ENCODE measurements at regions not wholly inside any gene's neighbourhood (a gene's known extent, or its start where the extent isn't known, plus 50 kb on each side); places are given as distances from the start of the nearest gene placed in this dataset.
"Not testable (repeated sequence)": the region's sequence is repeated elsewhere in the genome, so short reads cannot be mapped to it uniquely, and the experiment has no call there.

DNA sequence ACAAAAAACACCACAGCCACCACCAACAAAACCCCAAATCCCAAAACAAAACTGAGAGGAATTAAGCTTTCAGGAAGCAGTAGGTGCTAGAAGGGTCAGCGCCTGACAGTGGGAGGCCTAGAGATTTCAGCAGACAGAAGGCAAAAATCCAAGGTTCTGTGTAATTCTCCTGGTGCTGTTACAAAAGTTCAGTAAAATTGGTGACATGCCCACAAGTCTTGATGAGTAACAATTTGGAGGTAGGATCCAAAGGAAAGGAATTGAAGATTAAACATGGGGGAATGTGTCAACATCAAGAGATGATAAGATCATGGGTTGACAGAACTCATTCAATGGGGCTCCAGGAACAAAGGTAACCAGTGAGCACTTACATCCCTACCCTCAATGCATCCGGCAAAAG is 653.8 kb upstream of the CPEB2 start:
- intact Hi-C loops (cut with micrococcal nuclease; ENCODE audit: unreplicated experiment) = no loop called here
- Histone ChIP-seq H3K27ac (no peak overlapping the region), H2AFZ (no peak overlapping the region), H3K9me3 (ENCODE audit: insufficient read depth, low read depth) (no peaks in the 10 kb centered on the region), H3K4me2 (no peak overlapping the region), H3K4me1 (replicated peaks; ENCODE audit: insufficient read depth) (no peaks in the 10 kb centered on the region), H3K79me2 (ENCODE audit: low read depth) (no peaks in the 10 kb centered on the region), H3K36me3 (ENCODE audit: low read depth) (no peaks in the 10 kb centered on the region), H3K27me3 (ENCODE audit: insufficient read depth, low read depth) (no peaks in the 10 kb centered on the region), H3K9me2 (ENCODE audit: insufficient read depth) (no peaks in the 10 kb centered on the region), H4K20me1 (ENCODE audit: insufficient read depth) (no peaks in the 10 kb centered on the region), H3K4me3 (no peak overlapping the region), H3F3A (ENCODE audit: insufficient read depth, low read depth) (no peaks in the 10 kb centered on the region)
- ChIA-PET POLR2A (ENCODE audit: unreplicated experiment) (no interaction called here), CTCF (no interaction called here)
- BruUV-seq (replicated peaks) = no TSS peak
- DNase-seq = no peak
- no peak for TF ChIP-seq EZH2 (IDR thresholded peaks at IDR 0.05; ENCODE audit: low read depth)
- TF ChIP-seq, protein P1, sequence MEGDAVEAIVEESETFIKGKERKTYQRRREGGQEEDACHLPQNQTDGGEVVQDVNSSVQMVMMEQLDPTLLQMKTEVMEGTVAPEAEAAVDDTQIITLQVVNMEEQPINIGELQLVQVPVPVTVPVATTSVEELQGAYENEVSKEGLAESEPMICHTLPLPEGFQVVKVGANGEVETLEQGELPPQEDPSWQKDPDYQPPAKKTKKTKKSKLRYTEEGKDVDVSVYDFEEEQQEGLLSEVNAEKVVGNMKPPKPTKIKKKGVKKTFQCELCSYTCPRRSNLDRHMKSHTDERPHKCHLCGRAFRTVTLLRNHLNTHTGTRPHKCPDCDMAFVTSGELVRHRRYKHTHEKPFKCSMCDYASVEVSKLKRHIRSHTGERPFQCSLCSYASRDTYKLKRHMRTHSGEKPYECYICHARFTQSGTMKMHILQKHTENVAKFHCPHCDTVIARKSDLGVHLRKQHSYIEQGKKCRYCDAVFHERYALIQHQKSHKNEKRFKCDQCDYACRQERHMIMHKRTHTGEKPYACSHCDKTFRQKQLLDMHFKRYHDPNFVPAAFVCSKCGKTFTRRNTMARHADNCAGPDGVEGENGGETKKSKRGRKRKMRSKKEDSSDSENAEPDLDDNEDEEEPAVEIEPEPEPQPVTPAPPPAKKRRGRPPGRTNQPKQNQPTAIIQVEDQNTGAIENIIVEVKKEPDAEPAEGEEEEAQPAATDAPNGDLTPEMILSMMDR (conservative IDR thresholded peaks at IDR 0.05) = no peak

DNA sequence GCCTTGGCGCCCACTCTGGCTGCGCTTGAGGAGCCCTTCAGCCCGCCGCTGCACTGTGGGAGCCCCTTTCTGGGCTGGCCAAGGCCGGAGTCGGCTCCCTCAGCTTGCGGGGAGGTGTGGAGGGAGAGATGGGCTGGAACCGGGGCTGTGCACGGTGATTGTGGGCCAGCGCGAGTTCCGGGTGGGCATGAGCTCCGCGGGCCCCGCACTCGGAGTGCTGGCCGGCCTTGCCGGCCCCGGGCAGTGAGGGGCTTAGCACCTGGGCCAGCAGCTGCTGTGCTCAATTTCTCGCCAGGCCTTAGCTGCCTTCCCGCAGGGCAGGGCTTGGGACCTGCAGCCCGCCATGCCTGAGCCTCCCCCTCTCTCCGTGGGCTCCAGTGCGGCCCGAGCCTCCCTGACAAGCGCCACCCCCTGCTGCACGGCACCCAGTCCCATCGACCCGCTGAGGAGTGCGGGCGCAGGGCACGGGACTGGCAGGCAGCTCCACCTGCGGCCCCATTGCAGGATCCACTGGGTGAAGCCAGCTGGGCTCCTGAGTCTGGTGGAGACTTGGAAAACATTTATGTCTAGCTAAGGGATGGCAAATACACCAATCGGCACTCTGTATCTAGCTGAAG is 643.6 kb upstream of the CPEB2 start:
- H3K4me3 ChIP-seq; BruUV-seq (replicated peaks); CTCF ChIA-PET; H3F3A ChIP-seq (ENCODE audit: insufficient read depth, low read depth); H3K27ac ChIP-seq; H3K4me1 ChIP-seq (replicated peaks; ENCODE audit: insufficient read depth); H3K36me3 ChIP-seq (ENCODE audit: low read depth); H3K27me3 ChIP-seq (ENCODE audit: insufficient read depth, low read depth); H3K9me2 ChIP-seq (ENCODE audit: insufficient read depth); H4K20me1 ChIP-seq (ENCODE audit: insufficient read depth); H3K9me3 ChIP-seq (ENCODE audit: insufficient read depth, low read depth); H3K4me2 ChIP-seq; H3K79me2 ChIP-seq (ENCODE audit: low read depth); POLR2A ChIA-PET (ENCODE audit: unreplicated experiment); DNase-seq; H2AFZ ChIP-seq; intact Hi-C loops (cut with micrococcal nuclease; ENCODE audit: unreplicated experiment): not testable (repeated sequence)

DNA sequence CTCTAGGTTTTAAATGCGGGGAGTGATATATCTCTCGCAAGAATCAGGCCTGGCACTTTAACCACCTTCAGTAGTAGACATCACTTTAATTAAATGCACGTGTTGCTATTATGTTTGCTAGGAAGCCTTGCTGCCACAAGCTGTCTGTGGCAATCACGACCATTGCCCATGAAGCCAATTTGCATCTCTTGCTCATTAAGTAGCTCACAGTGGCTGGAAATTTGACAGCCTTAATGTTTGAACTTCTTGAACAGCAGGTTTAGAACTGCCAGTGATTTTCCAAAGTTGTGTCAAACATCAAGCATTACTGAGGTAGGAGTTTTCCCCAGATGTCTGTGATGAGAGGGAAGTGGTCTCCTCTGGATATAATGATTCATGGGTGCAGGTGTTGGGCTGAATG is 642.3 kb upstream of the CPEB2 start:
- ChIA-PET CTCF (no interaction called here), POLR2A (ENCODE audit: unreplicated experiment) (no interaction called here)
- H3K9me2 ChIP-seq (ENCODE audit: insufficient read depth) = no peaks in the 10 kb centered on the region
- no peaks in the 10 kb centered on the region for H3K79me2 ChIP-seq (ENCODE audit: low read depth)
- no peaks in the 10 kb centered on the region for H3K36me3 ChIP-seq (ENCODE audit: low read depth)
- H3K27me3 ChIP-seq (ENCODE audit: insufficient read depth, low read depth) = no peaks in the 10 kb centered on the region
- no peaks in the 10 kb centered on the region for H3F3A ChIP-seq (ENCODE audit: insufficient read depth, low read depth)
- H3K4me2 ChIP-seq = no peak overlapping the region
- H4K20me1 ChIP-seq (ENCODE audit: insufficient read depth) = no peaks in the 10 kb centered on the region
- no peak for TF ChIP-seq EZH2 (IDR thresholded peaks at IDR 0.05; ENCODE audit: low read depth)
- TF ChIP-seq, protein P1 (conservative IDR thresholded peaks at IDR 0.05) = no peak
- no peak for DNase-seq
- H3K4me3 ChIP-seq = no peak overlapping the region
- H3K4me1 ChIP-seq (replicated peaks; ENCODE audit: insufficient read depth) = no peaks in the 10 kb centered on the region
- no TSS peak for BruUV-seq (replicated peaks)
- H3K9me3 ChIP-seq (ENCODE audit: insufficient read depth, low read depth) = no peaks in the 10 kb centered on the region
- H2AFZ ChIP-seq = no peak overlapping the region
- H3K27ac ChIP-seq = no peak overlapping the region
- intact Hi-C loops (cut with micrococcal nuclease; ENCODE audit: unreplicated experiment) = no loop called here

DNA sequence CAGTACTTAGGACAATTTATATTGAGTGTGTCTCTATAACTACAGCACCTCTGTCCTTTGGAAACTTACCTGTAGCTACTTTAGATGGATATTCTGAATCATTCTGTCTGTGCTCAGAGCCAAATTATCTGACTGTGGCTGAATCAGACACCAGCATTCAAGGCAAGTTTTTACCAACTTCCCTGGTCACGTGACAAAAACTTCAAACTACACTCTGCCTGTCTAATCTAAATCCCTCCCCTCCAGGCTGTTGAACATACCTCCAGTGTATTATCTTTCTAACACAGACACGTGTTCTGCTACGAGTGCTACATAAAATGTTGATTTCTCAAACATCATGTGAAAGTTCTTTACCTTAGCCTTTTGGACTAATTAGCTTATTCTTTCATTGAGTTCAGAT is 641.2 kb upstream of the CPEB2 start:
- Histone ChIP-seq H3K9me3 (ENCODE audit: insufficient read depth, low read depth) (no peaks in the 10 kb centered on the region), H3K4me2 (no peak overlapping the region), H3K9me2 (ENCODE audit: insufficient read depth) (no peaks in the 10 kb centered on the region), H2AFZ (no peak overlapping the region), H3K27ac (no peak overlapping the region), H3K4me1 (replicated peaks; ENCODE audit: insufficient read depth) (no peaks in the 10 kb centered on the region), H3K36me3 (ENCODE audit: low read depth) (no peaks in the 10 kb centered on the region), H4K20me1 (ENCODE audit: insufficient read depth) (no peaks in the 10 kb centered on the region), H3K4me3 (no peak overlapping the region), H3K79me2 (ENCODE audit: low read depth) (no peaks in the 10 kb centered on the region), H3K27me3 (ENCODE audit: insufficient read depth, low read depth) (no peaks in the 10 kb centered on the region), H3F3A (ENCODE audit: insufficient read depth, low read depth) (no peaks in the 10 kb centered on the region)
- TF ChIP-seq EZH2 (IDR thresholded peaks at IDR 0.05; ENCODE audit: low read depth) = no peak
- TF ChIP-seq, protein P1 (conservative IDR thresholded peaks at IDR 0.05) = no peak
- DNase-seq = no peak
- intact Hi-C loops (cut with micrococcal nuclease; ENCODE audit: unreplicated experiment) = no loop called here
- ChIA-PET POLR2A (ENCODE audit: unreplicated experiment) (no interaction called here), CTCF (no interaction called here)
- no TSS peak for BruUV-seq (replicated peaks)
